ENCODE measurements at regions not wholly inside any gene's neighbourhood (a gene's known extent, or its start where the extent isn't known, plus 50 kb on each side); places are given as distances from the start of the nearest gene placed in this dataset.
"Not testable (repeated sequence)": the region's sequence is repeated elsewhere in the genome, so short reads cannot be mapped to it uniquely, and the experiment has no call there.

- TF ChIP-seq, protein P1, sequence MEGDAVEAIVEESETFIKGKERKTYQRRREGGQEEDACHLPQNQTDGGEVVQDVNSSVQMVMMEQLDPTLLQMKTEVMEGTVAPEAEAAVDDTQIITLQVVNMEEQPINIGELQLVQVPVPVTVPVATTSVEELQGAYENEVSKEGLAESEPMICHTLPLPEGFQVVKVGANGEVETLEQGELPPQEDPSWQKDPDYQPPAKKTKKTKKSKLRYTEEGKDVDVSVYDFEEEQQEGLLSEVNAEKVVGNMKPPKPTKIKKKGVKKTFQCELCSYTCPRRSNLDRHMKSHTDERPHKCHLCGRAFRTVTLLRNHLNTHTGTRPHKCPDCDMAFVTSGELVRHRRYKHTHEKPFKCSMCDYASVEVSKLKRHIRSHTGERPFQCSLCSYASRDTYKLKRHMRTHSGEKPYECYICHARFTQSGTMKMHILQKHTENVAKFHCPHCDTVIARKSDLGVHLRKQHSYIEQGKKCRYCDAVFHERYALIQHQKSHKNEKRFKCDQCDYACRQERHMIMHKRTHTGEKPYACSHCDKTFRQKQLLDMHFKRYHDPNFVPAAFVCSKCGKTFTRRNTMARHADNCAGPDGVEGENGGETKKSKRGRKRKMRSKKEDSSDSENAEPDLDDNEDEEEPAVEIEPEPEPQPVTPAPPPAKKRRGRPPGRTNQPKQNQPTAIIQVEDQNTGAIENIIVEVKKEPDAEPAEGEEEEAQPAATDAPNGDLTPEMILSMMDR (IDR thresholded peaks at IDR 0.05; ENCODE audit: insufficient read depth, low read depth, low read length), result no peak
- DNase-seq (ENCODE audit: low read depth), result no peak
- no peak overlapping the region for H3K4me3 ChIP-seq (ENCODE audit: low read depth, low read length)
Observed at GRCh38 chr5:51997949-51998348, 614.7 kb downstream of the ISL1 start.

GRCh38 chr5:52007230-52007858, 624.1 kb downstream of the ISL1 start:
- peak; percentile 23 for DNase-seq (ENCODE audit: low read depth)
- TF ChIP-seq, protein P1 (IDR thresholded peaks at IDR 0.05; ENCODE audit: insufficient read depth, low read depth, low read length), result peak; percentile 52
- H3K4me3 ChIP-seq (ENCODE audit: low read depth, low read length), result no peak overlapping the region

DNA sequence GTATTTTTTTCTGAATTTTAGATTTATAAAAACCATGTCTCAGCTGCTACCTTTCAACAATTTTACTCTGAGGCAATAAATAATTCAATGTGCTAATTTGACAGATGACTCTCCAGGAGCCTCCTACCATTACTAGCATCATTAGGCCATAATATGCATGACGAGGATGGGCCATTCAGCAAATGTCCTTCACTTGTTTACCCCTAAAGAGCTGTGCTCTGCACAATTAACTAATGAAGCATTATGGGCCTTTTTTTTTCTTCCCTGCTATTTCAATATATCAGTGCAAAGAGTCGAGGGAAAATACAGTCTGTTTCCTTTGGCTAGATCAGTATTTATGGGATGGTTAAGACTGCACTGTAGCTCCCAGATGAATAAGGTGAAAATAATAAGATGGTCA, 627.2 kb downstream of the ISL1 start:
- TF ChIP-seq, protein P1 (IDR thresholded peaks at IDR 0.05; ENCODE audit: insufficient read depth, low read depth, low read length), result no peak
- no peak for DNase-seq (ENCODE audit: low read depth)

GRCh38 chr5:52013523-52013922, 630.3 kb downstream of the ISL1 start:
- H3K4me3 ChIP-seq (ENCODE audit: low read depth, low read length), result no peak overlapping the region
- TF ChIP-seq, protein P1 (IDR thresholded peaks at IDR 0.05; ENCODE audit: insufficient read depth, low read depth, low read length), result no peak
- no peak for DNase-seq (ENCODE audit: low read depth)

More for the DNA sequence above, 627.2 kb downstream of the ISL1 start:
- H3K4me3 ChIP-seq (ENCODE audit: low read depth, low read length), result no peak overlapping the region

- no peak for DNase-seq (ENCODE audit: low read depth)
- no peak overlapping the region for H3K4me3 ChIP-seq (ENCODE audit: low read depth, low read length)
- TF ChIP-seq, protein P1 (IDR thresholded peaks at IDR 0.05; ENCODE audit: insufficient read depth, low read depth, low read length), result no peak
Observed at GRCh38 chr5:52015760-52016159, 632.5 kb downstream of the ISL1 start.

- no peak for DNase-seq (ENCODE audit: low read depth)
- H3K4me3 ChIP-seq (ENCODE audit: low read depth, low read length), result no peak overlapping the region
- TF ChIP-seq, protein P1 (IDR thresholded peaks at IDR 0.05; ENCODE audit: insufficient read depth, low read depth, low read length), result no peak
Observed at GRCh38 chr5:52017567-52017966, 634.3 kb downstream of the ISL1 start.

DNA sequence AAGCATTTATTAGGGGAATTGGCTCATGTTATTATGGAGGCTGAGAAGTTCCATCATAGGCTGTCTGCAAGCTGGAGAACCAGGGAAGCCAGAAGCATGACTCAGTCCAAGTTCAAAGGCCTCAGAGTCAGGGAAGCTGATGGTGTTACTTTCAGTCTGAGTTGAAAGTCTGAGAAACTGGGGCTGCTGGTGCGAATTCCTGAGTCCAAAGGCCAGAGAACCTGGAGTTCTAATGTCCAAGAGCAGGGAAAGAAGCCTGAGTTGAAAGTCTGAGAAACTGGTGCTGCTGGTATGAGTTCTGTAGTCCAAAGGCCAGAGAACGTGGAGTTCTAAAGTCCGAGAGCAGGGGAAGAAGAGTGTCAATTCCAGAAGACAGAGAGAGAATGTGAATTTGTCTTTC, 641.1 kb downstream of the ISL1 start:
- DNase-seq (ENCODE audit: low read depth), result no peak
- TF ChIP-seq, protein P1 (IDR thresholded peaks at IDR 0.05; ENCODE audit: insufficient read depth, low read depth, low read length), result no peak
- no peak overlapping the region for H3K4me3 ChIP-seq (ENCODE audit: low read depth, low read length)

GRCh38 chr5:52029836-52030235, 646.6 kb downstream of the ISL1 start:
- H3K4me3 ChIP-seq (ENCODE audit: low read depth, low read length); DNase-seq (ENCODE audit: low read depth): not testable (repeated sequence)
